Stimulated activated CD8-positive, alpha-beta memory T cell treated with anti-CD3 and anti-CD28 coated beads, Interleukin-15, amount 100 ng/mL, for 4 hours (primary cell): ENCODE measurements at regions not wholly inside any gene's neighbourhood (a gene's known extent, or its start where the extent isn't known, plus 50 kb on each side); places are given as distances from the start of the nearest gene placed in this dataset.

ENCODE experiments used
- DNase-seq, 2 donors: peaks; one replicate each; pipeline ENCODE4 v3.0.0-alpha.2; 2020; ENCODE audit warnings: low read depth in 2 of 2

GRCh38 chr14:34243401-34243800, 218.6 kb downstream of the SPTSSA start:
- DNase-seq, result no peak

- no peak for DNase-seq
Observed at GRCh38 chr14:34243001-34243400, 219.0 kb downstream of the SPTSSA start.

GRCh38 chr14:34241185-34241711, 220.8 kb downstream of the SPTSSA start:
- DNase-seq, result no peak

GRCh38 chr14:34238610-34239009, 223.4 kb downstream of the SPTSSA start:
- DNase-seq, result no peak

GRCh38 chr14:34237677-34238076, 224.4 kb downstream of the SPTSSA start:
- no peak for DNase-seq

- DNase-seq, result no peak
Observed at GRCh38 chr14:34237081-34237480, 225.0 kb downstream of the SPTSSA start.

- DNase-seq, result no peak
Observed at GRCh38 chr14:34235643-34236300, 226.3 kb downstream of the SPTSSA start.

- no peak for DNase-seq
Observed at GRCh38 chr14:34234258-34234657, 227.8 kb downstream of the SPTSSA start.

GRCh38 chr14:34233619-34234018, 228.4 kb downstream of the SPTSSA start:
- DNase-seq, result no peak

GRCh38 chr14:34232790-34233189, 229.2 kb downstream of the SPTSSA start:
- DNase-seq, result no peak

- DNase-seq, result no peak
Observed at GRCh38 chr14:34231626-34232025, 230.4 kb downstream of the SPTSSA start.

GRCh38 chr14:34229140-34229539, 232.9 kb downstream of the SPTSSA start:
- no peak for DNase-seq

GRCh38 chr14:34228650-34228976, 233.4 kb downstream of the SPTSSA start:
- no peak for DNase-seq

- DNase-seq, result no peak
Observed at GRCh38 chr14:34227834-34228649, 234.0 kb downstream of the SPTSSA start.

- DNase-seq, result no peak
Observed at GRCh38 chr14:34224221-34224620, 237.8 kb downstream of the SPTSSA start.

- DNase-seq, result no peak
Observed at GRCh38 chr14:34223373-34224148, 238.5 kb downstream of the SPTSSA start.

- no peak for DNase-seq
Observed at GRCh38 chr14:34222867-34223266, 239.2 kb downstream of the SPTSSA start.

- no peak for DNase-seq
Observed at GRCh38 chr14:34222122-34222521, 239.9 kb downstream of the SPTSSA start.

GRCh38 chr14:34220921-34221320, 241.1 kb downstream of the SPTSSA start:
- DNase-seq, result no peak

- DNase-seq, result no peak
Observed at GRCh38 chr14:34220378-34220706, 241.7 kb downstream of the SPTSSA start.

GRCh38 chr14:34219661-34220377, 242.2 kb downstream of the SPTSSA start:
- DNase-seq, result no peak

- DNase-seq, result no peak
Observed at GRCh38 chr14:34218881-34219280, 243.2 kb downstream of the SPTSSA start.
